T1000 (cell line): ENCODE measurements at regions not wholly inside any gene's neighbourhood (a gene's known extent, or its start where the extent isn't known, plus 50 kb on each side); places are given as distances from the start of the nearest gene placed in this dataset.

Experiments used
- DNase-seq: peaks from one replicate; lab custom pipeline; 2025; ENCODE audit warnings: mixed read lengths; lab: John Stamatoyannopoulos, UW

- no peak for DNase-seq
Observed at GRCh38 chr9:119091074-119091473, 278.2 kb downstream of the BRINP1 start.

GRCh38 chr9:119092125-119092524 is 277.1 kb downstream of the BRINP1 start:
- DNase-seq = no peak

DNA sequence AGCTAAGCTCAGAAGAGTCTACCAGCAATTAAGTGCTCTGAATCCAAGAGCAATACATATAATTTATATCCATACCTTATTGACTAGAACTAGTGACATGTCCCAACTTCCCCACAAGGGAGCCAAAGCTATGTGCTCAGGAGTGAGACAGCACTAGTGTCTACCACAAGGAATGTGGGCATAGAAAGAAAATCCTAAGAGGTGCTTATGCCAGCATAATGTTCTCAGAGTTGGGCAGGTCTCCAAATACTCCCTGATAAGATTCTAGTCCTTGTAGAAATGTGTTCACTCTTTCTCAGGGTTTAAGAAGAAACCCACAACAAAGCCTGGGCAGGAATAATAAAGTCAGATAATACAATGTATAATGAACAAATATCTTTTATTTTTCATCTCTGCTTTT is 275.1 kb downstream of the BRINP1 start:
- no peak for DNase-seq

- no peak for DNase-seq
Observed at GRCh38 chr9:119095072-119095471, 274.2 kb downstream of the BRINP1 start.

DNA sequence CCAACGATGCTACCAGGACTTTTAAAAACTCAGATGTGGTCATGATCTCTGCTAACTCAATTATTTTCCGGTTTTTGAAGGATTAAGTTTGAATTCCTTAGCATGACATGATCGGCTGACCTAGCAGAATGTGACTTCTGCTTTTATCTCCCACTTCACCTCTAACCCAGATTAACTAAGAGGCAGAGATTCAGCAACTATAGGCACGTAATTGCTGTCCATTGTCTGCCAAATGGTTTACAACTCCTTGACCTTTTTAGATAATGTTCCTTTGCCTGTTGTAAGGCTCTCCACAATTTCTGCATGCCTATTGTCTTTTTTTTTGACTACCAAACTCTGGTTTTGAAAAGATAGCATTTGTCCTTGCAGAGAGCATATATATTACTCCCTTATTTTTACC is 268.2 kb downstream of the BRINP1 start:
- no peak for DNase-seq

- DNase-seq = no peak
Observed at GRCh38 chr9:119114681-119115080, 254.6 kb downstream of the BRINP1 start.
